ENCODE measurements at regions not wholly inside any gene's neighbourhood (a gene's known extent, or its start where the extent isn't known, plus 50 kb on each side); places are given as distances from the start of the nearest gene placed in this dataset.

DNA sequence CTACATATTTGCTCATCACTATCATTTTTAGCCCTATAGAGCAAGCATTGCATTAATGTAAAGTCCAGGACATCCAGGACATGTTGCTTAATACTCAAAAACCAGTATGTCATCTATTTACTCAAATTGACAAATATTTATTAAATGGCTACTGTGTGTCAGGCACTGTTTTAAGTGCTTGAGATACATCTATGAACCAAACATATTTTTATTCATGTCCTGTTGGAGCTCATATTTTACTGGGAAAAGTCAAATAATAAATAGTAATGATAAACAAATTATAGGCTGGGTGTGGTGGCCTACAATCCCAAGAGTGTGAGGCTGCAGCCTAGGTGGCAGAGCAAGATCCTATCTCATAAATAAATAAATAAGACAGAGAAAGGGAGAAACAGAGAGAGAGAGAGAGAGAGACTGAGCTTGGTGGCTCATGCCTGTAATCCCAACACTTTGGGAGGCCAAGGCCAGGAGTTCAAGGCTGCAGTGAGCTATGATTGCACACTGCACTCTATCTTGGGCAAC, 227.9 kb downstream of the GJA1 start:
- Histone ChIP-seq H3K4me3 (no peak overlapping the region), H3K27ac (no peak overlapping the region), H3K36me3 (no peaks in the 10 kb centered on the region), H3K27me3 (no peaks in the 10 kb centered on the region), H3K9me3 (no peaks in the 10 kb centered on the region), H3K4me1 (peaks cover 0 to 20% (median 12%) of the 10 kb centered on the region in 9 donors)
- TF ChIP-seq, protein P1, sequence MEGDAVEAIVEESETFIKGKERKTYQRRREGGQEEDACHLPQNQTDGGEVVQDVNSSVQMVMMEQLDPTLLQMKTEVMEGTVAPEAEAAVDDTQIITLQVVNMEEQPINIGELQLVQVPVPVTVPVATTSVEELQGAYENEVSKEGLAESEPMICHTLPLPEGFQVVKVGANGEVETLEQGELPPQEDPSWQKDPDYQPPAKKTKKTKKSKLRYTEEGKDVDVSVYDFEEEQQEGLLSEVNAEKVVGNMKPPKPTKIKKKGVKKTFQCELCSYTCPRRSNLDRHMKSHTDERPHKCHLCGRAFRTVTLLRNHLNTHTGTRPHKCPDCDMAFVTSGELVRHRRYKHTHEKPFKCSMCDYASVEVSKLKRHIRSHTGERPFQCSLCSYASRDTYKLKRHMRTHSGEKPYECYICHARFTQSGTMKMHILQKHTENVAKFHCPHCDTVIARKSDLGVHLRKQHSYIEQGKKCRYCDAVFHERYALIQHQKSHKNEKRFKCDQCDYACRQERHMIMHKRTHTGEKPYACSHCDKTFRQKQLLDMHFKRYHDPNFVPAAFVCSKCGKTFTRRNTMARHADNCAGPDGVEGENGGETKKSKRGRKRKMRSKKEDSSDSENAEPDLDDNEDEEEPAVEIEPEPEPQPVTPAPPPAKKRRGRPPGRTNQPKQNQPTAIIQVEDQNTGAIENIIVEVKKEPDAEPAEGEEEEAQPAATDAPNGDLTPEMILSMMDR (IDR thresholded peaks at IDR 0.05), result no peak
- intact Hi-C loops (cut with DNase I), result loop anchor here in 5 of 10 donors (10.0 kb wide), 4 partner anchors 111 to 229 kb away; partner anchors contain the start of gene GJA1 (in 1 of the 5)
- ATAC-seq (no peak), DNase-seq (no peak)

DNA sequence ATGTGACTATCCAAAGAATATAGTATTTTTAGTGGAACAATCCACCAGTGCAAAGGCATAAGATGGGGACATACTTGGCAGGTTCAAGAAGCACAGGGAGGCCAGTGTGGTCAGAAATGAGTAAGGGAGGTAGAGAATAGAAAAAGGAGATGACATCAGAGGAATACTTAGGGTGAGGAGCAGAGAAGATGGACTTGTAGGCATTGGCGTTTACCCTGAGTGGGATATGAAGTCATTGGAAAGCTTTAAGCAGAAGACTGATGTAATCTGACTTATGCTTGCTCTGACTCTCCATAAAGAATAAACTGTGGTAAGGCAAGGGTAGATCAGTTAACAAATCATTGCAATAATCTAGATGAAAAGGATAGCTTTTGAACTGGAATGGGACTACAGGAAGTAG, 228.7 kb downstream of the GJA1 start:
- no peaks in the 10 kb centered on the region for H3K36me3 ChIP-seq
- ATAC-seq, result no peak
- no peak overlapping the region for H3K4me3 ChIP-seq

DNA sequence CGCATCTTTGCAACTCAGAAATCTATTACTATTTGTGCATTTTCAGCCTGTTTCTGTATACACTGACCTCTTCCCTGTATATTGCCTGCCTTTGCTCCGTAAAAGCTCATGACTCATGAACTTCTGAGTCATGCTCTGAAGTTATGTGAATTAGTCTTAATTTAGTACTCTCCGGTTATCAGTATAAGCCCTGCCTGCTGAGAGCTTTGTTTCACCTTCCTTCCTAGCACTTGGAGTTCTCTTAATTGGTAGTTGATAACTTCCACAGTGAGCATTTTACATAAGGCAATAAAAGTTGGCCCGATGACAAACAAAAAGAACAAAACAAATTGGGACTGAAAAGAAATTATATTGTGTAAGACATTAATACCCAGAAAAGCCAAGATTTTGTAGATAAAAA, 231.4 kb downstream of the GJA1 start:
- Histone ChIP-seq H3K4me3 (no peak overlapping the region), H3K27ac (peak overlapping the region in 8 of 10 donors; percentile 41 to 77 (median 58)), H3K4me1 (peaks cover 0 to 20% (median 12%) of the 10 kb centered on the region in 9 donors), H3K9me3 (no peaks in the 10 kb centered on the region), H3K27me3 (no peaks in the 10 kb centered on the region), H3K36me3 (no peaks in the 10 kb centered on the region)
- TF ChIP-seq, protein P1 (IDR thresholded peaks at IDR 0.05), result no peak
- 32 to 38% methylated on average over 4 of the region's 4 CpGs for WGBS, 2 donors
- intact Hi-C loops (cut with DNase I), result loop anchor here in 6 of 10 donors (5.0 to 10.0 kb wide), 6 partner anchors 108 to 232 kb away; partner anchors contain the start of gene GJA1 (in 1 of the 6)
- DNase-seq (peak in 1 of 2 donors; percentile 21), ATAC-seq (peak; percentile 77 to 98 (median 94))

More for the DNA sequence above, 228.7 kb downstream of the GJA1 start:
- H3K4me1 ChIP-seq, result peaks cover 0 to 20% (median 12%) of the 10 kb centered on the region in 9 donors
- no peak overlapping the region for H3K27ac ChIP-seq
- TF ChIP-seq, protein P1 (IDR thresholded peaks at IDR 0.05), result no peak
- no peak for DNase-seq
- intact Hi-C loops (cut with DNase I), result loop anchor here in 5 of 10 donors (10.0 kb wide), 4 partner anchors 111 to 229 kb away; partner anchors contain the start of gene GJA1 (in 1 of the 5)
- no peaks in the 10 kb centered on the region for H3K27me3 ChIP-seq
- no peaks in the 10 kb centered on the region for H3K9me3 ChIP-seq
- 93 to 96% methylated on average over 1 of the region's 1 CpG for WGBS, 2 donors

DNA sequence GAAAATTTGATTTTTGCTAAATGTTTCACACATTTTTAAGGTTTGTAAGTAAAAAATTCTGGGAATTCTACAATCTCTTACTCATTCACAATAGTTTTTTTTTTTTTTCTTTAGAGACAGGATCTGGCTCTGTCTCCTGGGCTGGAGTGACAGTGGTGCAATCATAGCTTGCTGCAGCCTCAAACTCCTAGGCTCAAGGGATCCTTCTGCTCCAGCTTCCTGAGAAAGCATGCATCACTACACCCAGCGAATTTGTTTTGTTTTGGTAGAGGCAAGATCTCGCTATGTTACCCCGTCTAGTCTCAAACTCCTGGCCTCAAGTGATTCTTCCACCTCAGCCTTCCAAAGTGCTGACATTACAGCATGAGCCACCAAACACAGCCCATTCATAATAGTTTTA, 232.8 kb downstream of the GJA1 start:
- H3K27ac ChIP-seq, result no peak overlapping the region
- no peaks in the 10 kb centered on the region for H3K9me3 ChIP-seq
- 79 to 81% methylated on average over 3 of the region's 3 CpGs for WGBS, 2 donors
- H3K27me3 ChIP-seq, result no peaks in the 10 kb centered on the region
- H3K4me1 ChIP-seq, result peaks cover 0 to 20% (median 12%) of the 10 kb centered on the region in 9 donors
- no peak overlapping the region for H3K4me3 ChIP-seq
- H3K36me3 ChIP-seq, result no peaks in the 10 kb centered on the region
- DNase-seq (no peak), ATAC-seq (peak in 2 of 8 donors; percentile 36 to 53)
- intact Hi-C loops (cut with DNase I), result loop anchor here in 6 of 10 donors (5.0 to 10.0 kb wide), 6 partner anchors 107 to 233 kb away; partner anchors contain the start of gene GJA1 (in 1 of the 6)
- TF ChIP-seq, protein P1 (IDR thresholded peaks at IDR 0.05), result no peak

Data from heart right ventricle (tissue), 16 donors.